SU-DHL-6 (cell line): ENCODE measurements at regions not wholly inside any gene's neighbourhood (a gene's known extent, or its start where the extent isn't known, plus 50 kb on each side); places are given as distances from the start of the nearest gene placed in this dataset.

Experiments
- H2AFZ ChIP-seq: fragments of 200-600 bp; sonication (generic); 2 replicates; pipeline ENCODE4 v1.6.1; 2014; ENCODE audit warnings: low read depth, mild to moderate bottlenecking, moderate library complexity, mixed read lengths, antibody characterized with exemption, low read length; ENCODE audit not compliant: severe bottlenecking
- H3F3A ChIP-seq: fragments of 200-600 bp; shearing (Covaris generic); 2 replicates; pipeline ENCODE4 v1.6.0; 2016; ENCODE audit warnings: antibody characterized with exemption, mild to moderate bottlenecking; ENCODE audit not compliant: insufficient read depth
- H3K27ac ChIP-seq: fragments of 200-600 bp; sonication (generic); 2 replicates; pipeline ENCODE4 v1.5.1; 2016; ENCODE audit warnings: low read depth, mild to moderate bottlenecking, low read length, moderate library complexity, mixed read lengths
- H3K27me3 ChIP-seq: fragments of 200-600 bp; sonication (generic), shearing (Covaris generic); 2 replicates; pipeline ENCODE4 v1.6.0; 2014; ENCODE audit warnings: mild to moderate bottlenecking, low read length
- H3K36me3 ChIP-seq: fragments of 200-600 bp; sonication (generic); 2 replicates; pipeline ENCODE4 v1.6.1; 2014; ENCODE audit warnings: mild to moderate bottlenecking, low read length, mixed read lengths
- H3K4me2 ChIP-seq: fragments of 300-600, 200-600 bp; shearing (Covaris generic), sonication (generic); 2 replicates; pipeline ENCODE4 v1.6.0; 2014; ENCODE audit warnings: low read length, low read depth, mild to moderate bottlenecking; ENCODE audit not compliant: poor library complexity, severe bottlenecking
- H3K4me3 ChIP-seq: fragments of 200-600 bp; sonication (generic); 2 replicates; pipeline ENCODE4 v1.5.1; 2014; ENCODE audit warnings: antibody characterized with exemption, low read length, mild to moderate bottlenecking, mixed read lengths; ENCODE audit not compliant: insufficient read depth, poor library complexity, severe bottlenecking
- H3K79me2 ChIP-seq: fragments of 200-600 bp; sonication (generic); 2 replicates; pipeline ENCODE4 v1.6.1; 2014; ENCODE audit warnings: mild to moderate bottlenecking, low read length, moderate library complexity; ENCODE audit not compliant: insufficient read depth
- H3K9ac ChIP-seq: fragments of 200-600 bp; sonication (generic); 2 replicates; pipeline ENCODE4 v1.7.0; 2014; ENCODE audit warnings: mild to moderate bottlenecking, low read length
- H3K9me2 ChIP-seq: fragments of 200-600 bp; sonication (generic); replicated peaks from 2 replicates; pipeline ENCODE4 v1.6.1; 2014; ENCODE audit warnings: low read length; ENCODE audit not compliant: insufficient read depth
- H3K9me3 ChIP-seq: fragments of 200-600 bp; sonication (generic); 2 replicates; pipeline ENCODE4 v1.6.1; 2014; ENCODE audit warnings: low read length, mixed read lengths; ENCODE audit not compliant: insufficient read depth
- H4K20me1 ChIP-seq: fragments of 200-600 bp; sonication (generic); 2 replicates; pipeline ENCODE4 v1.6.1; 2014; ENCODE audit warnings: low read depth, mild to moderate bottlenecking, antibody characterized with exemption, low read length, moderate library complexity, mixed read lengths
- CTCF ChIP-seq: fragments of 200-600 bp; sonication (generic); IDR thresholded peaks from one replicate; pipeline ENCODE4 v1.5.1; 2017; ENCODE audit warnings: antibody characterized with exemption, mild to moderate bottlenecking, low read length, moderate library complexity; ENCODE audit not compliant: insufficient read depth, poor library complexity, severe bottlenecking
- EZH2phosphoT487 ChIP-seq: fragments of 200-600 bp; sonication (generic), shearing (Covaris generic); conservative IDR thresholded peaks from 2 replicates; pipeline ENCODE4 v1.6.1; 2018; ENCODE audit warnings: mild to moderate bottlenecking, antibody characterized with exemption, low read length, moderate library complexity, mixed read lengths

- TF ChIP-seq CTCF, result no peak
- TF ChIP-seq EZH2phosphoT487, result no peak
- Histone ChIP-seq H3K27me3 (no peaks in the 10 kb centered on the region), H3K27ac (no peak overlapping the region), H4K20me1 (no peaks in the 10 kb centered on the region), H3K9ac (no peak overlapping the region), H3K36me3 (no peaks in the 10 kb centered on the region), H3K9me2 (no peaks in the 10 kb centered on the region; the same call in 1 of the 2 replicates), H3F3A (no peaks in the 10 kb centered on the region), H2AFZ (no peak overlapping the region), H3K4me3 (no peak overlapping the region), H3K4me2 (no peak overlapping the region), H3K9me3 (no peaks in the 10 kb centered on the region), H3K79me2 (no peaks in the 10 kb centered on the region)
Observed at GRCh38 chr9:29514336-29514735, 1941.1 kb upstream of the C9orf72 start.

GRCh38 chr9:29514862-29515261 lies 1941.6 kb upstream of the C9orf72 start:
- Histone ChIP-seq H3K9me2 (no peaks in the 10 kb centered on the region; the same call in 1 of the 2 replicates), H3K9ac (no peak overlapping the region), H3K9me3 (no peaks in the 10 kb centered on the region), H3F3A (no peaks in the 10 kb centered on the region), H2AFZ (no peak overlapping the region), H3K36me3 (no peaks in the 10 kb centered on the region), H3K27ac (no peak overlapping the region), H3K4me2 (no peak overlapping the region), H4K20me1 (no peaks in the 10 kb centered on the region), H3K79me2 (no peaks in the 10 kb centered on the region), H3K4me3 (no peak overlapping the region), H3K27me3 (no peaks in the 10 kb centered on the region)
- TF ChIP-seq EZH2phosphoT487 (no peak), CTCF (no peak)

GRCh38 chr9:29548436-29548835 lies 1975.2 kb upstream of the C9orf72 start:
- no peak overlapping the region for H3K4me3 ChIP-seq
- H3K4me2 ChIP-seq, result no peak overlapping the region
- no peaks in the 10 kb centered on the region for H3F3A ChIP-seq
- TF ChIP-seq EZH2phosphoT487 (no peak), CTCF (no peak)
- H3K9ac ChIP-seq, result no peak overlapping the region
- no peaks in the 10 kb centered on the region for H3K9me2 ChIP-seq
- H3K27me3 ChIP-seq, result no peaks in the 10 kb centered on the region
- H3K79me2 ChIP-seq, result no peaks in the 10 kb centered on the region
- no peaks in the 10 kb centered on the region for H4K20me1 ChIP-seq
- H2AFZ ChIP-seq, result no peak overlapping the region
- H3K36me3 ChIP-seq, result no peaks in the 10 kb centered on the region
- no peak overlapping the region for H3K27ac ChIP-seq
- H3K9me3 ChIP-seq, result no peaks in the 10 kb centered on the region
